Stimulated activated CD4-positive, alpha-beta T cell treated with anti-CD3 and anti-CD28 coated beads, Interleukin-12 subunit alpha, Interleukin-12 subunit beta, amount 100 ng/mL, for 48 hours (primary cell): ENCODE measurements at regions not wholly inside any gene's neighbourhood (a gene's known extent, or its start where the extent isn't known, plus 50 kb on each side); places are given as distances from the start of the nearest gene placed in this dataset.
"Not testable (repeated sequence)": the region's sequence is repeated elsewhere in the genome, so short reads cannot be mapped to it uniquely, and the experiment has no call there.

ENCODE experiments used
- DNase-seq, 3 donors: peaks; one replicate each; pipeline ENCODE4 v3.0.0-alpha.2; 2020; ENCODE audit warnings: low read depth in 2 of 3, low spot score in 1 of 3

- no peak for DNase-seq
Observed at GRCh38 chr1:73100216-73100615, 817.9 kb upstream of the NEGR1 start.

GRCh38 chr1:73097917-73098316 is 815.6 kb upstream of the NEGR1 start:
- DNase-seq, result no peak

GRCh38 chr1:73096841-73097240 is 814.5 kb upstream of the NEGR1 start:
- no peak for DNase-seq

- no peak for DNase-seq
Observed at GRCh38 chr1:73092383-73092782, 810.0 kb upstream of the NEGR1 start.

- no peak for DNase-seq
Observed at GRCh38 chr1:73066866-73067265, 784.5 kb upstream of the NEGR1 start.

GRCh38 chr1:73065339-73066041 is 783.2 kb upstream of the NEGR1 start:
- no peak for DNase-seq

GRCh38 chr1:73056826-73057225 is 774.5 kb upstream of the NEGR1 start:
- no peak for DNase-seq

GRCh38 chr1:73044241-73045036 is 762.1 kb upstream of the NEGR1 start:
- DNase-seq, result no peak

- no peak for DNase-seq
Observed at GRCh38 chr1:73042403-73042802, 760.1 kb upstream of the NEGR1 start.

GRCh38 chr1:73040811-73041210 is 758.5 kb upstream of the NEGR1 start:
- no peak for DNase-seq

GRCh38 chr1:73034271-73034670 is 751.9 kb upstream of the NEGR1 start:
- no peak for DNase-seq

- DNase-seq, result no peak
Observed at GRCh38 chr1:73033640-73034039, 751.3 kb upstream of the NEGR1 start.

GRCh38 chr1:73029571-73029970 is 747.2 kb upstream of the NEGR1 start:
- DNase-seq, result no peak

- no peak for DNase-seq
Observed at GRCh38 chr1:73026114-73026513, 743.8 kb upstream of the NEGR1 start.

- DNase-seq, result no peak
Observed at GRCh38 chr1:73009938-73010337, 727.6 kb upstream of the NEGR1 start.

- no peak for DNase-seq
Observed at GRCh38 chr1:73009311-73009710, 727.0 kb upstream of the NEGR1 start.

GRCh38 chr1:72997624-72998023 is 715.3 kb upstream of the NEGR1 start:
- no peak for DNase-seq

GRCh38 chr1:72997041-72997440 is 714.7 kb upstream of the NEGR1 start:
- no peak for DNase-seq

- not testable (repeated sequence) for DNase-seq
Observed at GRCh38 chr1:72987871-72988270, 705.5 kb upstream of the NEGR1 start.

- no peak for DNase-seq
Observed at GRCh38 chr1:72986591-72987290, 704.4 kb upstream of the NEGR1 start.

- DNase-seq, result not testable (repeated sequence)
Observed at GRCh38 chr1:72985024-72985423, 702.7 kb upstream of the NEGR1 start.

- DNase-seq, result not testable (repeated sequence)
Observed at GRCh38 chr1:72983011-72983410, 700.7 kb upstream of the NEGR1 start.
